Activated CD4-positive, alpha-beta T cell treated with anti-CD3 and anti-CD28 coated beads, Interleukin-2, amount 10 ng/mL, durations not matched to agents 24 days and 14 days (primary cell): ENCODE measurements at regions not wholly inside any gene's neighbourhood (a gene's known extent, or its start where the extent isn't known, plus 50 kb on each side); places are given as distances from the start of the nearest gene placed in this dataset.
"Not testable (repeated sequence)": the region's sequence is repeated elsewhere in the genome, so short reads cannot be mapped to it uniquely, and the experiment has no call there.

Source experiments
- DNase-seq: peaks from one replicate; pipeline ENCODE4 v3.0.0; 2022
- H3K27ac Mint-ChIP-seq: one replicate; pipeline ENCODE4 v1.8.0; 2022; ENCODE audit warnings: mild to moderate bottlenecking, mixed read lengths
- H3K27me3 Mint-ChIP-seq: one replicate; pipeline ENCODE4 v1.8.0; 2022; ENCODE audit warnings: mixed read lengths
- H3K36me3 Mint-ChIP-seq: one replicate; pipeline ENCODE4 v1.8.0; 2022; ENCODE audit warnings: low read depth, mild to moderate bottlenecking, mixed read lengths
- H3K4me1 Mint-ChIP-seq: one replicate; pipeline ENCODE4 v1.8.0; 2021; ENCODE audit warnings: mixed read lengths
- H3K4me3 Mint-ChIP-seq: one replicate; pipeline ENCODE4 v1.8.0; 2022; ENCODE audit warnings: mild to moderate bottlenecking, moderate library complexity, mixed read lengths
- H3K9me3 Mint-ChIP-seq: one replicate; pipeline ENCODE4 v1.8.0; 2021; ENCODE audit warnings: mixed read lengths
- intact Hi-C: fragments of 100-400 bp; cut with micrococcal nuclease; formaldehyde crosslinking; loops from one replicate; pipeline ENCODE4 v1.15.1; 2023

- intact Hi-C loops = loop anchor here (2.0 kb wide), 1 partner anchor 72 kb away; no protein-coding TSS in a partner anchor
- H3K4me1 Mint-ChIP-seq = peaks cover 4% of the 10 kb centered on the region
Observed at GRCh38 chr3:153552887-153553604, 391.0 kb downstream of the RAP2B start.

GRCh38 chr3:153553605-153553945 lies 391.5 kb downstream of the RAP2B start:
- H3K36me3 Mint-ChIP-seq = no peaks in the 10 kb centered on the region
- H3K4me3 Mint-ChIP-seq = no peak overlapping the region
- H3K27me3 Mint-ChIP-seq = no peaks in the 10 kb centered on the region
- H3K9me3 Mint-ChIP-seq = peaks cover 11% of the 10 kb centered on the region
- H3K4me1 Mint-ChIP-seq = peaks cover 3% of the 10 kb centered on the region
- DNase-seq = no peak
- no peak overlapping the region for H3K27ac Mint-ChIP-seq
- intact Hi-C loops = loop anchor here (2.0 kb wide), 1 partner anchor 71 kb away; no protein-coding TSS in a partner anchor

More at GRCh38 chr3:153552887-153553604, 391.0 kb downstream of the RAP2B start:
- Mint-ChIP-seq H3K9me3 (peaks cover 6% of the 10 kb centered on the region), H3K4me3 (no peak overlapping the region), H3K27me3 (no peaks in the 10 kb centered on the region), H3K27ac (no peak overlapping the region), H3K36me3 (no peaks in the 10 kb centered on the region)
- DNase-seq = no peak

DNA sequence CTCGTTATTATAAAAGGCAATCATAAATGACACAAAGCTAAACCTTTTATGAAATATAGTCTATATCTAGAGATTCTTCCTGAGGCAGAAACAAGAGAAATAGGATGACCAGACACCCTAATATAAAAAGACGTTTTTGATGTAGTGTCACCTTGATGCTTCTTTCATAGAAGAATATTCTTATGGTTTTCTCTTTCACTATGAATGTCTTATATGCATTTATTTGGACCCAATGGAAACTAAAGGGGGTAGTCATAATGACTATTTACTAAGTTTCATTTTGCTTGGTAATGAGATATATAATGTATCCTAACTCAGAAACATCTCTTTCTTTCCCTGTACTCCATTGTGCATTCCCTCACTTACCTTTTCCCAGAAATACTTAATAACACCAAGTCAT lies 393.9 kb downstream of the RAP2B start:
- no peak overlapping the region for H3K4me3 Mint-ChIP-seq

DNA sequence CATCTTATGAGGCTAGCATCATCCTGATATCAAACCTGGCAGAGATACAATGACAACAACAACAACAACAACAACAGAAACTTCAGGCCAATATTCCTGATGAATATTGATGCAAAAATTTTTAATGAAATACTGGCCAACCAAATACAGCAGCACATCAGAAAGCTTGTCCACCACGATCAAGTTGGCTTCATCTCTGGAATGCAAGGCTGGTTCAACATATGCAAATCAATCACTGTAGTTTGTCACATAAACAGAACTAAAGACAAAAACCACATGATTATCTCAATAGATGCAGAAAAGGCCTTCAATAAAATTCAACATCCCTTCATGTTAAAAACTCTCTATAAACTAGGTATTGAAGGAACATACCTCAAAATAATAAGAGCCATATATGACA lies 397.3 kb downstream of the RAP2B start:
- H3K4me3 Mint-ChIP-seq, intact Hi-C loops: not testable (repeated sequence)
- H3K9me3 Mint-ChIP-seq = peaks cover 32% of the 10 kb centered on the region

More for the DNA sequence above, 393.9 kb downstream of the RAP2B start:
- no peaks in the 10 kb centered on the region for H3K36me3 Mint-ChIP-seq
- intact Hi-C loops = no loop called here
- no peaks in the 10 kb centered on the region for H3K27me3 Mint-ChIP-seq
- H3K27ac Mint-ChIP-seq = no peak overlapping the region
- peaks cover 25% of the 10 kb centered on the region for H3K9me3 Mint-ChIP-seq
- peaks cover 3% of the 10 kb centered on the region for H3K4me1 Mint-ChIP-seq
- DNase-seq = no peak

DNA sequence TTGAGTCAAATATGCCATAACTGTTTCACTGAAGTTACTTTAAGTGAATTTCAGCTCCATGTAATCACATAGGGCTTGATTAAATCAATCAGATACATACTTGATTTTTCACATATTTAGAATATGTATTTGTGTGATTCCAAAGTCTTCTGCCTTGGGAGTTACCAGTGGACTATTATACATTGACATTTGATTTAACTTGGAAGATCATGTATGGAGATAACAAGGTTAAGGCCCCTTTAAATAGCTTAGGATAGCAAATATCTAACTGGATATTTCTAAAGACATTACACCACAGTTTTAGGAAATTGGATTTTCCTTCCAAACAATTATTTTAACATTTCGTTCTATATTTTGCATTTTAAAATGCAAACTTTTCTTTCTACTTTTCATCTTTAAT lies 405.0 kb downstream of the RAP2B start:
- Mint-ChIP-seq H3K9me3 (peaks cover 18% of the 10 kb centered on the region), H3K36me3 (no peaks in the 10 kb centered on the region), H3K27ac (no peak overlapping the region), H3K27me3 (no peaks in the 10 kb centered on the region), H3K4me1 (no peaks in the 10 kb centered on the region), H3K4me3 (no peak overlapping the region)
- DNase-seq = no peak
- intact Hi-C loops = no loop called here

More for the DNA sequence above, 397.3 kb downstream of the RAP2B start:
- not testable (repeated sequence) for H3K4me1 Mint-ChIP-seq, H3K27ac Mint-ChIP-seq, DNase-seq, H3K36me3 Mint-ChIP-seq, H3K27me3 Mint-ChIP-seq

DNA sequence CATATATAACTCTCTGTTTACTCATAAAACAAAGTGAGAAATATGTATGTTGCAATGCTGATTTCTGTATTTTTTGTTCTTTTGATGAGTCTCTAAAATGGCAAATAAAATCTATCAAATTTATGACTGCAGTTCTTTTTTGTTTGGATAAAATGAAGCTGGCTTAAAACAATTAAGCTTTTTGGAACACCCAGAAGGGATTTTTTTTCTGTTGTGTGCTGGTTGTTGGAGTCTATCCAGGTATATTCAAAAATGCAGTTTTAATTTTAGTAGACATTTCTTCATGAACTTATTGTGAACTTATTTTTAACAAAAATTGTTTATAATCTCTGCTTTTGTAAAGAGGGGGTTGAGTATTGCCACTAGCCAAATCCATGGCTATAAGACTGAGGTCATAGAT lies 405.5 kb downstream of the RAP2B start:
- intact Hi-C loops = no loop called here

GRCh38 chr3:153570481-153570880 lies 408.5 kb downstream of the RAP2B start:
- H3K4me1 Mint-ChIP-seq, H3K27ac Mint-ChIP-seq, intact Hi-C loops, H3K4me3 Mint-ChIP-seq, DNase-seq, H3K27me3 Mint-ChIP-seq, H3K36me3 Mint-ChIP-seq: not testable (repeated sequence)
- H3K9me3 Mint-ChIP-seq = peaks cover 11% of the 10 kb centered on the region

More for the DNA sequence above, 405.5 kb downstream of the RAP2B start:
- peaks cover 16% of the 10 kb centered on the region for H3K9me3 Mint-ChIP-seq
- H3K27me3 Mint-ChIP-seq = no peaks in the 10 kb centered on the region
- no peaks in the 10 kb centered on the region for H3K36me3 Mint-ChIP-seq
- no peaks in the 10 kb centered on the region for H3K4me1 Mint-ChIP-seq
- DNase-seq = no peak
- H3K27ac Mint-ChIP-seq = no peak overlapping the region
- no peak overlapping the region for H3K4me3 Mint-ChIP-seq

DNA sequence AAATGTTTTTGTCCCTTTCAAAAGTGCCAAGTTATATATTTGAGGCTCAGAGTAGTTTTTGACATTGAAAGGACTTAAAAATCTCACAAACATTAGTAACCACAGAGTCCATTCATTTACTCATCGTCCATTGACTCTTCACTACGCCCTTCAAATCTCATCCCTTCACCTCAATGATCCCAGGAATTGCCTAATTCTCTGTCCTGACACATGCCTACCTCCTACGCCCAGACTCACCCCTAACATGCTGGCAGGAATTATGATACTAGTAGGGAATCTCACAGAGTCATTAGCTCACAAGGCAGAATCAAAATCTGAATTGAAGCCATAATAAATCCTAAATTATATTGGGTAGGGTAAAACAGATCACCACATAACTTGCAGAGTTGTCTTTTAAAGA lies 410.1 kb downstream of the RAP2B start:
- Mint-ChIP-seq H3K4me3 (no peak overlapping the region), H3K27me3 (no peaks in the 10 kb centered on the region), H3K4me1 (peaks cover 2% of the 10 kb centered on the region), H3K36me3 (no peaks in the 10 kb centered on the region), H3K27ac (no peak overlapping the region), H3K9me3 (peaks cover 11% of the 10 kb centered on the region)
- intact Hi-C loops = no loop called here
- DNase-seq = no peak

GRCh38 chr3:153572654-153573053 lies 410.6 kb downstream of the RAP2B start:
- Mint-ChIP-seq H3K9me3 (peaks cover 11% of the 10 kb centered on the region), H3K36me3 (no peaks in the 10 kb centered on the region), H3K27ac (no peak overlapping the region), H3K4me3 (no peak overlapping the region), H3K27me3 (no peaks in the 10 kb centered on the region), H3K4me1 (peaks cover 2% of the 10 kb centered on the region)
- intact Hi-C loops = no loop called here
- no peak for DNase-seq

DNA sequence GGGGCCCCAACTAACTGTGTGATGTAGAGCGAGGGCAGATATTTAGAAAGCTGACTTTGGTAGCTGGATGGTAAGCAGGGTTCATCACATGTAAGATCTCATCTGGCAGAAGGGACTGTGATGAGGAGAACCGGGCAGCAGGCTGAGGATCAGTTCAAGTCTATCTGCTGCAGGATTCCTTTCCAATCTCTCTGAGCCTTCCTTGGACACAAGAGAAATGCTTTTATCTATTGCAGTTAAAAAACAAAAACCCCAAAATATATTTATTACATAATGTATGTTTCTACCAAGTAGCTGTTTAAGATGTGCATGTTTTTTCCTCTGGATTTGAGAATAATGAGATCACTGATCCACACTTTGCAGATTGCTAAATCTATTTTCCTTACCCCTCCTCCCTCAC lies 411.5 kb downstream of the RAP2B start:
- H3K4me1 Mint-ChIP-seq = peaks cover 2% of the 10 kb centered on the region

DNA sequence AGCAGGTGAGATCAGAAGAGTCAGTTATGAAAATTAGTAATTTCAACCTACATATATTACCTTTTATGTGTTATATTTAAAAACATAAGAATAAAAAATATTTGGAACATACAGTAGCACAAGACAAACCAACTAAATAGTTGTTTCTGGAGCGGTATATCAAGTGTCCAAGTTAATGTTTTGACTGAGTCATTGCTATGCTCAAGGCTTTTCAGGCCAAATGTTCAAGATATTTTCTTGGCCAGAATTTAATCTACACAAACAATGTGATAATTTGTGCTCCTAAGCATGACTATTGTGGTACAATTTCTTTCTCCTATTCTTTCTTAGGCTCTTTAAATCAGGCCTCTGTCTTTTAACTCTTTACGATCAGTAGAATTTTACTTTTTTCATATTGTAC lies 412.4 kb downstream of the RAP2B start:
- Mint-ChIP-seq H3K4me1 (peaks cover 2% of the 10 kb centered on the region), H3K9me3 (peaks cover 11% of the 10 kb centered on the region), H3K27ac (no peak overlapping the region), H3K4me3 (no peak overlapping the region), H3K27me3 (no peaks in the 10 kb centered on the region), H3K36me3 (no peaks in the 10 kb centered on the region)
- intact Hi-C loops = no loop called here
- no peak for DNase-seq

More for the DNA sequence above, 411.5 kb downstream of the RAP2B start:
- no peak overlapping the region for H3K4me3 Mint-ChIP-seq
- no peak for DNase-seq
- H3K27ac Mint-ChIP-seq = no peak overlapping the region
- peaks cover 11% of the 10 kb centered on the region for H3K9me3 Mint-ChIP-seq
- H3K27me3 Mint-ChIP-seq = no peaks in the 10 kb centered on the region
- no peaks in the 10 kb centered on the region for H3K36me3 Mint-ChIP-seq
- intact Hi-C loops = no loop called here

GRCh38 chr3:153577059-153577736 lies 415.2 kb downstream of the RAP2B start:
- H3K36me3 Mint-ChIP-seq = no peaks in the 10 kb centered on the region

DNA sequence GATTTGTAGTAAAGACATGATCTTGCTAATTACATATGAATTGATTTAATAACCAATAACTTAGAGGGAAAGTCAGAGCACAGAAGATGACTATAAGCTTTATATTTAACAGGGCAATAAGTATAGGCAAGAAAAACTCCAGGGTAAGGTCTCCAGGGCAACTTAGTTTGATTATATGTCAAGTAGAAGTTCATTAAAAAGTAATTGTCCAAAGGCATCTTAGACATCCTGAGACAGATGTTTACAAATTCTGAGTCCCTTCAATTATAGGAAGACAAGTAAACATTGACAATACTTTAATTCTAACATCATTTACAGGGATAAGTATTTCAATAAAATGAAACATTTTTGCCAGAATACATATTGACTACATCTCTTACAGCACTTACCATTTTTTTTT lies 416.0 kb downstream of the RAP2B start:
- no peak overlapping the region for H3K27ac Mint-ChIP-seq
- no peaks in the 10 kb centered on the region for H3K27me3 Mint-ChIP-seq
- intact Hi-C loops = no loop called here
- H3K4me3 Mint-ChIP-seq = no peak overlapping the region
- H3K9me3 Mint-ChIP-seq = no peaks in the 10 kb centered on the region
- DNase-seq = no peak
- no peaks in the 10 kb centered on the region for H3K36me3 Mint-ChIP-seq
- H3K4me1 Mint-ChIP-seq = peaks cover 2% of the 10 kb centered on the region

More at GRCh38 chr3:153577059-153577736, 415.2 kb downstream of the RAP2B start:
- intact Hi-C loops = no loop called here
- peaks cover 2% of the 10 kb centered on the region for H3K4me1 Mint-ChIP-seq
- H3K9me3 Mint-ChIP-seq = no peaks in the 10 kb centered on the region
- H3K27ac Mint-ChIP-seq = no peak overlapping the region
- H3K4me3 Mint-ChIP-seq = no peak overlapping the region
- H3K27me3 Mint-ChIP-seq = no peaks in the 10 kb centered on the region
- no peak for DNase-seq

DNA sequence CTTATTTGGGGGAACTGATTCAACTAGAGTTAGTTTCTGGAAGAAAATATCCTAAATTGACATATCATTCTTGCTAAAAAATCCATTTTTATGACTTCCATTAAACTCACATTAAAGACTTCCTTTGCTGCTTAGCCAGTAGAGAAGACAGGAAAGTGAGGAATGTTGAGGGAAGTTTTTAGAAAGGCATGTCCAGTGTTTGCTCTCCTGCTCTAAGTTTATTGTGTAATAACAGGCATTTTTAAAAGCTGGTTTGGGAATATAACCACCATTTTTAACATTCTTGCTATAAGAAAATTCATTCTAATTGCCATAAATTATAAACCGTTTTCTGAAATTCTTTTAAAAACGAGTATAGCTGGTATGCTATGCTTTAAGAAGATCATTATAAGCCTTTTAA lies 428.0 kb downstream of the RAP2B start:
- H3K27me3 Mint-ChIP-seq = no peaks in the 10 kb centered on the region
- no peak for DNase-seq
- H3K4me1 Mint-ChIP-seq = no peaks in the 10 kb centered on the region
- intact Hi-C loops = no loop called here
- peaks cover 5% of the 10 kb centered on the region for H3K9me3 Mint-ChIP-seq
- H3K27ac Mint-ChIP-seq = no peak overlapping the region
- H3K4me3 Mint-ChIP-seq = no peak overlapping the region
- H3K36me3 Mint-ChIP-seq = no peaks in the 10 kb centered on the region
